Neuron (in vitro differentiated cells): ENCODE measurements at regions not wholly inside any gene's neighbourhood (a gene's known extent, or its start where the extent isn't known, plus 50 kb on each side); places are given as distances from the start of the nearest gene placed in this dataset.

Experiments used
- H2AFZ ChIP-seq: one replicate; pipeline ENCODE4 v1.6.1; 2013; ENCODE audit warnings: low read depth, mild to moderate bottlenecking, inconsistent platforms, low read length, moderate library complexity
- H3K27me3 ChIP-seq: one replicate; pipeline ENCODE4 v1.6.1; 2013; ENCODE audit warnings: low read length; ENCODE audit not compliant: insufficient read depth
- H3K36me3 ChIP-seq: one replicate; pipeline ENCODE4 v1.6.1; 2013; ENCODE audit warnings: low read length; ENCODE audit not compliant: insufficient read depth
- H3K4me1 ChIP-seq: one replicate; pipeline ENCODE4 v1.6.1; 2013; ENCODE audit warnings: low read length; ENCODE audit not compliant: insufficient read depth
- H3K4me3 ChIP-seq: 2 replicates; pipeline ENCODE4 v1.5.1; 2013; ENCODE audit warnings: mild to moderate bottlenecking, low read length, moderate library complexity
- H3K9me3 ChIP-seq: one replicate; pipeline ENCODE4 v1.6.1; 2013; ENCODE audit warnings: low read length

DNA sequence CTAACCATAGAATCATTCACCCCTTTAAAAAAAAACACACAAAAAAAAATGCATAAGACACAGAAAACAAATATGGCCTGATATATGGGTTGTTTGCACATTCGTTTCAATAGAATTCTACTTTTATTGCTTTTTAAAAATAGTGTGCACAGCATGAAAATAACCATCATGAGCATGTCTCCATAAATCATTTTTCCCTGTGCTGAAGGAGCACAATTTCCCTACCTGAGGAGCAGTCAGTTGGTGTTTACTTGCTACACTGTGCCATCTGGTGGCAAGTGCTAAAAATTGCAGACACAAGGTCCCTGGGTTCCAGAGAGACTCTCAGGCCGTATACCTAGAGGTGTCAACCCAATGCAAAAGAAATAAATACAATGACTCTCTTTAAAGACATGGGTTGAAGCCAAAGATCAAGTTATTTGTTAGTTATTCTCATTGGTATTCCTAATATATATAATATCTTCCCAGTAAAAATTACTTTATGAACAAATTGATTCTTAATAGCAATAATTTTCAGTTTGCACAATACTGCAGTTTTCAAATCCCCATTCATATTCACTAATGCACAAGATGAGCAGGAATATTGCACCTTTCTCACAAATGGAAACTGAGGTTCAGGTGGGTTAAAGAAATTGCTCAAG, 551.4 kb downstream of the IQCM start:
- Histone ChIP-seq H2AFZ (no peak overlapping the region), H3K36me3 (no peaks in the 10 kb centered on the region), H3K27me3 (no peaks in the 10 kb centered on the region), H3K4me1 (no peaks in the 10 kb centered on the region), H3K9me3 (no peaks in the 10 kb centered on the region), H3K4me3 (no peak overlapping the region)

DNA sequence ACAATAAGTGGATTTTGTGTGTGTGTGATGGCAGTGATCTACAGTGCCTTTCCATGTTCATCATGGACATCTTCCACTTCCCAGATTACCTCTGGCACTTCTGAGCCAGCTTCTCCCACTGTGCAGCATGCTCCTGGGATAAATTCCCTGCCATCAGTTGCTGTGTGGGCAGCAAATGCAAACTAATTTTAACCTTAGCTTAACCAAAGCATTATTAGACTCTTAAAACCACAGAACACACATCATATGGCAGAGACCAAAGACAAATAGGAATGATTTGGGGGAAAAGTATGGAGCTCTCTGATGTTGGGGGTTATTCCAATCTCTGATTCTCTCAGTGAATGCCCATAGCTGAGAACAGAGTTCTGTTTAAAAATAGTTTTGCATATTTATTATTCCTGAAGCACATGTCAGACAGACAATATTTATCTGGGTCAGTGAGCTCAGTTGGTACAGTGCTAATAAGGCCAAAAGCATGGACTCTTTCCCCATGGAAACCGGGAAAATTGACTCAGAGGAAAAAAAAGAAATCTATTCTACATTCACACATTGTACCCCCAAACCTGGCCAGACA, 567.4 kb downstream of the IQCM start:
- Histone ChIP-seq H3K36me3 (no peaks in the 10 kb centered on the region), H3K9me3 (no peaks in the 10 kb centered on the region), H3K27me3 (no peaks in the 10 kb centered on the region), H2AFZ (no peak overlapping the region), H3K4me3 (no peak overlapping the region), H3K4me1 (peaks cover 4% of the 10 kb centered on the region)

GRCh38 chr4:149247164-149247563, 568.5 kb downstream of the IQCM start:
- H3K27me3 ChIP-seq = no peaks in the 10 kb centered on the region
- H3K4me3 ChIP-seq = no peak overlapping the region
- H3K9me3 ChIP-seq = no peaks in the 10 kb centered on the region

DNA sequence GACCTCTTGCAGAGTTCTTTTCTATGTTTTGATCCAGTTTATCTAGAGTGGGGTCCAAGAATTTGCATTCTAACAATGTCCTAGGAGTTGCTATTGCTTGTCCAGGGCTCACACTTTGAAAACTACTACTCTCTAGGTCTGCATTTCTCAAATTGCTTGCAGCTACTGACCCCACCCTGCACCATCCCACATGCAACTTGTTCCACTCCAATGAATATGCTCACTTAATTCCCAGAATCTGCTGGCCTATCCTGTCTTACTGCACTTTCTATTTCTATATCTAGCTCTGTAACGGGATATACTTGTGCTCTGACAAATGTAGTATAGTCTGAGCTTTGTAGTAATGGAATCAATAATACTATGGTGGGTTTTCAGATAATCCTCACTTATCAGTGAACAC, 570.3 kb downstream of the IQCM start:
- no peaks in the 10 kb centered on the region for H3K36me3 ChIP-seq
- H2AFZ ChIP-seq = no peak overlapping the region
- peaks cover 4% of the 10 kb centered on the region for H3K4me1 ChIP-seq
- no peaks in the 10 kb centered on the region for H3K9me3 ChIP-seq
- H3K27me3 ChIP-seq = no peaks in the 10 kb centered on the region
- no peak overlapping the region for H3K4me3 ChIP-seq

More at GRCh38 chr4:149247164-149247563, 568.5 kb downstream of the IQCM start:
- Histone ChIP-seq H3K36me3 (no peaks in the 10 kb centered on the region), H2AFZ (no peak overlapping the region), H3K4me1 (peaks cover 4% of the 10 kb centered on the region)

- no peak overlapping the region for H2AFZ ChIP-seq
- H3K9me3 ChIP-seq = no peaks in the 10 kb centered on the region
- H3K4me3 ChIP-seq = no peak overlapping the region
- no peaks in the 10 kb centered on the region for H3K4me1 ChIP-seq
- H3K36me3 ChIP-seq = no peaks in the 10 kb centered on the region
- no peaks in the 10 kb centered on the region for H3K27me3 ChIP-seq
These were observed 577.5 kb downstream of the IQCM start for GRCh38 chr4:149238097-149238496.

GRCh38 chr4:149234798-149235197, 580.8 kb downstream of the IQCM start:
- H3K4me3 ChIP-seq = no peak overlapping the region
- no peak overlapping the region for H2AFZ ChIP-seq
- no peaks in the 10 kb centered on the region for H3K4me1 ChIP-seq
- no peaks in the 10 kb centered on the region for H3K27me3 ChIP-seq
- H3K9me3 ChIP-seq = no peaks in the 10 kb centered on the region
- H3K36me3 ChIP-seq = no peaks in the 10 kb centered on the region

DNA sequence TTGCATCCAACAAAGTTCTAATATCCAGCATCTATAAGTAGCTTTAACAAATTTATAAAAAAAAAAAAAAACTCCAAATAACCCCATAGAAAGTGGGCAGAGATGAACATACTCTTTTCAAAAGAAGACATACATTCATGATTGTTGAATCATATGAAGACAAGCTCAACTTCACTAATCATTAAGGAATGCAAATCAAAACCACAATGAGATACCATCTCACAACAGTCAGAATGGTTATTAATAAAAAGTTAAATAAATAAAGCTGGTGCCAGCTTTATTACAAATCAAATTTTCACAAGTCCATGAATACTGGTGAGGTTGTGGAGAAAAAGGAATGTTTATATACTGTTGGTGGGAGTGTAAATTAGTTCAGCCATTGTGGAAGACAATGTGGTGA, 592.0 kb downstream of the IQCM start:
- Histone ChIP-seq H2AFZ (no peak overlapping the region), H3K9me3 (no peaks in the 10 kb centered on the region), H3K4me1 (no peaks in the 10 kb centered on the region), H3K4me3 (no peak overlapping the region), H3K27me3 (no peaks in the 10 kb centered on the region), H3K36me3 (no peaks in the 10 kb centered on the region)

DNA sequence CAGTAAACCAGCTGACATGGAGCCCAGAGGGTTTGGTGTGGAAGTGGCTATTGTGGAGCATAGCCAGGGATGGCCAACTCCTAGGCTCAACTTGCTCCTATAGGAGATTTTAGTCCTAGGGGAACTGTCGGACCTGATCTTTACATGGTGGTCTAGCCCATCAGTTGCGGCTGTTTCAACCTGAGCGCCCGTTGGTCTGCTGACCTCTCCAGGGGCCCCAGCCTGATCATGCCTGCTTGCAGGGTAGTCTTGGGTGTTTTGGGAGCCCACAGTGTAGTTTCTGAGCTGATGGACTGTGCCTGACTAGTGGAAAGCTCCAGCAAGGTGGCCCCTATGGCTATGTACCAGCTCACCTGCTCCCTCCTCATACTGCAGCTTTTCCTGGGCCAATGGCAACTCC, 597.0 kb downstream of the IQCM start:
- Histone ChIP-seq H3K9me3 (no peaks in the 10 kb centered on the region), H2AFZ (no peak overlapping the region), H3K27me3 (no peaks in the 10 kb centered on the region), H3K4me3 (no peak overlapping the region), H3K4me1 (no peaks in the 10 kb centered on the region), H3K36me3 (no peaks in the 10 kb centered on the region)

DNA sequence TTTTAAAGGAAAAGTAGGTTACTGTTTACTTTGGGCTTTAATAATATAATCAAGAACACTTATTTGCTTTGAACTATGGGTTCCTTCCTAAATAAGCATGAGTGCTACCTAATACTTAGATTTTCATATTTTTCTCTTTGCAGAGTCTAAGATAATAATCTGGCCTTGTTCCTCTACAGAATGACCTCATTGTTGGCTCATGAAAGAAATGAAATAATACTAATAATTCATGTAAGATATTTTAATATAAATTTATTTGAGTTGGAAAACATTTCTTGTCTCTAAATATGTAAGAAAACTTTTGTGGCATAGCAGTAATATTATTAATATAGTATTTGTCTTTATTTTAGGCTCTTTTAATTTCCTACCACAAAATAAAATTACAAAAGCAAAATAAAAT, 601.3 kb downstream of the IQCM start:
- no peaks in the 10 kb centered on the region for H3K27me3 ChIP-seq
- no peaks in the 10 kb centered on the region for H3K36me3 ChIP-seq
- no peaks in the 10 kb centered on the region for H3K4me1 ChIP-seq
- no peak overlapping the region for H3K4me3 ChIP-seq
- H2AFZ ChIP-seq = no peak overlapping the region
- H3K9me3 ChIP-seq = no peaks in the 10 kb centered on the region

DNA sequence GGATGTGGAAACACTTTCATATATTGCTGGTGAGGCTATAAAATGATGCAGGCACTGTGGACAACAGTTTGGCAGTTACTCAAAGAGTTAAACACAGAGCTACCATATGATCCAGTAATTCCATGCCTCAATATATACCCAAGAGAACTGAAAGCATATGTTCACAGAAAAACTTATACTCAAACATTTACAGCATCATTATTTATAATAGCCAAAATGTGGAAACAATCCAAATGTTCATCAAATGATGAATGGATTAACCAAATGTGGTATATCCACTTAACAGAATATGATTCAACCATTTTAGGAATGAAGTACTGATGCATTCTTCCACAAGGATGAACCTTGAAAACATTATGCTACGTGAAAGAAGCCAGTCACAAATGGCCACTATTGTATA, 603.8 kb downstream of the IQCM start:
- Histone ChIP-seq H3K4me3 (no peak overlapping the region), H3K9me3 (no peaks in the 10 kb centered on the region), H3K4me1 (no peaks in the 10 kb centered on the region), H3K27me3 (no peaks in the 10 kb centered on the region), H3K36me3 (no peaks in the 10 kb centered on the region), H2AFZ (no peak overlapping the region)

GRCh38 chr4:149203256-149204001, 612.2 kb downstream of the IQCM start:
- peaks cover 4% of the 10 kb centered on the region for H3K4me1 ChIP-seq
- H3K9me3 ChIP-seq = no peaks in the 10 kb centered on the region
- no peak overlapping the region for H2AFZ ChIP-seq
- no peak overlapping the region for H3K4me3 ChIP-seq
- H3K27me3 ChIP-seq = no peaks in the 10 kb centered on the region
- no peaks in the 10 kb centered on the region for H3K36me3 ChIP-seq

DNA sequence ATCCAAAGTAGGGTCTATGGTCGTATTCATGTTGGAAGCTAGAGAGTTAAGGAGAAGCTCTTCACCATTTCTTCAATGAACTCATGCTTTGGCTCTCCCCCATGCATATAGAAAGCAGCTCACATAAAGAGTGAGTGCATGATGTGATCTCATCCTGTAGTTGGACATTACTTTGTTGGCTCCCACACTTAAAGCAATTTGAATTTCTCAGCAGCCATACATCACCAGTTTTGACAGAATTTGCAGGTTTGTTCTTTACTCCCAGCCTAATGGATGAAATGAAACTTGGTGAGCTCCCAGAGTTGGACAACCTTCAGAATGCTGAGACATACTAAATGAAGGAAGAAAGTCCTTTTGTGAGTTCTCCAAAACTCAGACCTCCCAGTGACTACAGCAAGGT, 613.5 kb downstream of the IQCM start:
- Histone ChIP-seq H3K4me1 (peaks cover 4% of the 10 kb centered on the region), H3K9me3 (no peaks in the 10 kb centered on the region), H3K27me3 (no peaks in the 10 kb centered on the region), H3K36me3 (no peaks in the 10 kb centered on the region), H3K4me3 (no peak overlapping the region), H2AFZ (no peak overlapping the region)

DNA sequence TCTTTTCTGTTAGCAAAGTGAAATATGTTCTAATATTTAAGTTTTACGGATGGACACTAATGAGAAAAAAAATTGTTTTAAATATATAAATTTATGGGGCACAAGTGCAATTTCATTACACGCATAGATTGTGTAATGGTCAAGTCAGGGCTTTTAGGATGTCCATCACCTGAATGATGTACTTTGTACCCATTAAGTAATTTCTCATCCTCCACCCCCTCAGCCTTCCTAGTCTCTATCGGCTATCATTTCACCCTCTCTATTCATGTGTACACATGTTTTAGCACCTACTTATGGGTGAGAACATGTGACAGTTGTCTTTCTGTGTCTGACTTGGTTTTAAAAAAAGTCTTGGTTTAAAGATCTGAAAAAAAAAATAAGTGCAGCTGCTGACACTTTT, 616.0 kb downstream of the IQCM start:
- peaks cover 4% of the 10 kb centered on the region for H3K4me1 ChIP-seq

More for the DNA sequence above, 616.0 kb downstream of the IQCM start:
- H3K27me3 ChIP-seq = no peaks in the 10 kb centered on the region
- H3K9me3 ChIP-seq = no peaks in the 10 kb centered on the region
- H3K36me3 ChIP-seq = no peaks in the 10 kb centered on the region
- H3K4me3 ChIP-seq = no peak overlapping the region
- no peak overlapping the region for H2AFZ ChIP-seq
